Duodenal mucosa (tissue), 2 donors: ENCODE measurements at regions not wholly inside any gene's neighbourhood (a gene's known extent, or its start where the extent isn't known, plus 50 kb on each side); places are given as distances from the start of the nearest gene placed in this dataset.
"Not testable (repeated sequence)": the region's sequence is repeated elsewhere in the genome, so short reads cannot be mapped to it uniquely, and the experiment has no call there.

Experiments
- H3K27ac ChIP-seq: one replicate; pipeline ENCODE4 v1.7.0; 2013; ENCODE audit warnings: low read depth, low read length
- H3K27me3 ChIP-seq, 2 donors: one replicate each; pipeline ENCODE4 v1.7.0; 2013; ENCODE audit warnings: low read length in 2 of 2, control low read depth in 1 of 2; ENCODE audit not compliant: insufficient read depth in 2 of 2, control insufficient read depth in 1 of 2
- H3K36me3 ChIP-seq, 2 donors: one replicate each; pipeline ENCODE4 v1.7.0; 2013; ENCODE audit warnings: low read length in 2 of 2, control low read depth in 1 of 2; ENCODE audit not compliant: insufficient read depth in 2 of 2, control insufficient read depth in 1 of 2
- H3K4me1 ChIP-seq, 2 donors: one replicate each; pipeline ENCODE4 v1.7.0; 2013; ENCODE audit warnings: low read length in 2 of 2, control low read depth in 1 of 2; ENCODE audit not compliant: insufficient read depth in 2 of 2, control insufficient read depth in 1 of 2
- H3K4me3 ChIP-seq, 2 donors: one replicate each; pipeline ENCODE4 v1.7.0; 2013; ENCODE audit warnings: low read length in 2 of 2, low read depth in 1 of 2
- H3K9ac ChIP-seq, 2 donors: one replicate each; pipeline ENCODE4 v1.7.0; 2013; ENCODE audit warnings: low read length in 2 of 2, low read depth in 1 of 2
- H3K9me3 ChIP-seq, 2 donors: one replicate each; pipeline ENCODE4 v1.7.0; 2013; ENCODE audit warnings: low read length in 2 of 2, control low read depth in 1 of 2; ENCODE audit not compliant: control insufficient read depth in 1 of 2

DNA sequence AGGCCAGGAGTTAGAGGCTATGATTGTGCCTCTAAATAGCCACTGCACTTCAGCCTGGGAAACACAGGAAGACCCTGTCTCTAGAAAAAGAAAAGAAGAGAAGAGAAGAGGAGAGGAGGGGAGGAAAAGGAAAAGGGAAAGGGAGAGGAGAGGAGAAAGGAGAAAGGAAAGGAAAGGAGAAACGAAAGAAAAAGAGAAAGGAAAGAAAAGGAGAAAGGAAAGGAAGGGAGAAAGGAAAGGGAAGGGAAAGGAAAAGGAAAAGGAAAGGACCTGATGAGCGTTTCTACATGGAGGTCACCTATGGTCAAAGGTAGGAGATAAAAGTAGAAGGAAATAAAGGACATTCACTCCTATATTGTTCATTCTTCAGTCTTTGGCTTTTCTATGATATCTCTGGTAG is 109.1 kb upstream of the TRPC4 start:
- H3K27ac ChIP-seq: no peak overlapping the region
- no peak overlapping the region for H3K4me3 ChIP-seq
- H3K9me3 ChIP-seq: no peaks in the 10 kb centered on the region
- H3K4me1 ChIP-seq: peaks cover 0 to 2% of the 10 kb centered on the region in 2 donors
- H3K36me3 ChIP-seq: no peaks in the 10 kb centered on the region
- H3K27me3 ChIP-seq: no peaks in the 10 kb centered on the region
- H3K9ac ChIP-seq: no peak overlapping the region

DNA sequence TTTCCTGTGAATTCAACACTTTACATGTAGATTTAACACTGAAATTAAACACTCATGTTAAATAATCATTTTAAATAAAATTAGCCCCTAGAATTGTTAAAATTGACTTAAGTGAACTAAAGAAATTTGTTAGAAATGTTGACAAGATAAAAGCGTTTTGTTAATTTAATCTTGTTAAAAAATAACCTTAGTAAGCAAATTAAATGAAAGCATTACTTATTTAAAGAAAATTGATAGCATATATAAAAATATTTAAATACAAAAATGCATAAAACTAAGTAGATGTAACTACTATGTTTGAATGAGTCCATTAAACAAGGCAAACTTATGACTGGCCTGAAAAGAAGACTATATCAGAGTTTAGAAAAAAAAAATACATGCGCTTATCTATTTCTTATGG is 99.0 kb upstream of the TRPC4 start:
- H3K27me3 ChIP-seq: no peaks in the 10 kb centered on the region
- H3K36me3 ChIP-seq: no peaks in the 10 kb centered on the region
- no peak overlapping the region for H3K27ac ChIP-seq
- H3K4me1 ChIP-seq: no peaks in the 10 kb centered on the region
- no peaks in the 10 kb centered on the region for H3K9me3 ChIP-seq
- no peak overlapping the region for H3K9ac ChIP-seq
- H3K4me3 ChIP-seq: no peak overlapping the region

DNA sequence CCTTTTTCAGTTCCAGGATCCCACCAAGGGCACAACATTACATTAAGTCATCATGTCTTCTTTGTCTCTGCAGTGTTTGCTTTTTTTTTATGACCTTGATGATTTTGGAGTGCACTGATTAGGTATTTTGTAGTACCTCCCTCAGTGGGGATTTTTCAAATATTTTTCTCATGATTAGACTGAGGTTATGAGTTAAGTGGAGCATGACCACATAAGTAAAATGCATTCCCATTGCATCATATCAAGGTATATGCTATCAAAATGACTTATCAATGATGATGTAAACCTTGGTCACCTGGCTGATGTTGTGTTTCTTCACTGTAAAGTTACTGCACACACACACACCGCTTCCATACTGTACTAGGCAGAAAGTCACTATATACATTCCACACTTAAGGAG is 96.7 kb upstream of the TRPC4 start:
- no peak overlapping the region for H3K4me3 ChIP-seq

DNA sequence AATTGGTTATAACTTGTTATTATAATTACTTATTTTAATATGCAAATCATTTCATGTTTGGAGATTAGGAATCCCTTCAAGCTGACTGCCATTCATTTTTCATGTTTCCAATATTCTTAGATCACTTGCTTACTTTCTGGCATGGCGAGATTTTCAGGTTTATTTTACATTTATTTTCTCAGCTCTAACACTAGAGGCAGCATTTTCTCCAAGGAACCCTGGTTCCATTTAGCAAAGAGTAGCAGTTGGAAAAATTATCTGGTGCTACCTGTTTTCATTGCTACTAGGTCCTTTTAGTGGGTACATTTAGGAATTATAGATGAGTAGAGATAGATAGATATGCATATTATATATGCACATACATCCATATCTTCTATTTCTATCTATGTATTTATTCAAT is 90.9 kb upstream of the TRPC4 start:
- no peaks in the 10 kb centered on the region for H3K36me3 ChIP-seq
- H3K4me1 ChIP-seq: no peaks in the 10 kb centered on the region
- H3K27ac ChIP-seq: no peak overlapping the region

More for the DNA sequence above, 96.7 kb upstream of the TRPC4 start:
- no peaks in the 10 kb centered on the region for H3K4me1 ChIP-seq
- H3K27me3 ChIP-seq: no peaks in the 10 kb centered on the region
- no peaks in the 10 kb centered on the region for H3K36me3 ChIP-seq
- H3K9me3 ChIP-seq: no peaks in the 10 kb centered on the region
- H3K9ac ChIP-seq: no peak overlapping the region
- no peak overlapping the region for H3K27ac ChIP-seq

DNA sequence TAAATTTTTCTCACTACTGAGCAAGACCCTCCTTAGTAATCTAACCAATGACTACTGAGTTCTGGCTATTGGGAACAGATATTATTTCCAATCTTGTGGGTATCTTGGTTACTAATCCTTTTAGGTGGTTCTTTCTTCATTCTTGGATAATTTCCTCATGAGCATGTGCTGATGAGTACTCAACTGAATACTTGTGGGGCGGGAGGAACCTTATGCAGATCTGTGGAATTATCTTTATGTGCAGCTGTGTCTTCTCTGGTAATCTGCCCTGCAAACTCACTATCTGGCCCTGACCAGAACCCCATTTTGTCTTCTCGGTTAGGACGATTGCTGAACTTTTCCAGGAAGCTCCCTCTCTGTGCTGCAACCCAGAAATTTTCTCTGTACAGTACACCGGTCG is 89.7 kb upstream of the TRPC4 start:
- H3K36me3 ChIP-seq: no peaks in the 10 kb centered on the region
- no peaks in the 10 kb centered on the region for H3K27me3 ChIP-seq
- H3K4me1 ChIP-seq: no peaks in the 10 kb centered on the region
- no peaks in the 10 kb centered on the region for H3K9me3 ChIP-seq
- H3K27ac ChIP-seq: no peak overlapping the region
- no peak overlapping the region for H3K9ac ChIP-seq
- H3K4me3 ChIP-seq: no peak overlapping the region

More for the DNA sequence above, 90.9 kb upstream of the TRPC4 start:
- H3K9me3 ChIP-seq: no peaks in the 10 kb centered on the region
- no peaks in the 10 kb centered on the region for H3K27me3 ChIP-seq
- H3K9ac ChIP-seq: no peak overlapping the region
- H3K4me3 ChIP-seq: no peak overlapping the region

DNA sequence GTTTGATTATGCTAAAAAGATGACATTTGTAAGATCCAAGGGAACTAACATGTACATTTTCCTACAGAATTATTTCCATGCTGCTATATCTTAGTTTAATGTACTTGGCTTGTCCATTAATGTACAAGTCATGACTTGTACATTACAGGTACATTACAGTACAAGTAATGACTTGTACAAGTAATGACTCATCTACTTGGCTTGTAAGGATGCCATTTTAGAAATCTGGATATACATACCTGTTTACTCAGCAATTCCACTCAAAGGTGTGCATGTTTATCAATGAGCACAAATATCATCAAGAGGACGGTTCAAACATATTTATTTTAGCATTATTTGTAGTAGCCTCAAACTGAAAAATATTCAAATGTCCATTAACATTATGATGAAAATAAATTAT is 87.0 kb upstream of the TRPC4 start:
- Histone ChIP-seq H3K9ac (no peak overlapping the region), H3K27ac (no peak overlapping the region), H3K4me1 (no peaks in the 10 kb centered on the region), H3K4me3 (no peak overlapping the region), H3K9me3 (no peaks in the 10 kb centered on the region), H3K36me3 (no peaks in the 10 kb centered on the region), H3K27me3 (no peaks in the 10 kb centered on the region)

DNA sequence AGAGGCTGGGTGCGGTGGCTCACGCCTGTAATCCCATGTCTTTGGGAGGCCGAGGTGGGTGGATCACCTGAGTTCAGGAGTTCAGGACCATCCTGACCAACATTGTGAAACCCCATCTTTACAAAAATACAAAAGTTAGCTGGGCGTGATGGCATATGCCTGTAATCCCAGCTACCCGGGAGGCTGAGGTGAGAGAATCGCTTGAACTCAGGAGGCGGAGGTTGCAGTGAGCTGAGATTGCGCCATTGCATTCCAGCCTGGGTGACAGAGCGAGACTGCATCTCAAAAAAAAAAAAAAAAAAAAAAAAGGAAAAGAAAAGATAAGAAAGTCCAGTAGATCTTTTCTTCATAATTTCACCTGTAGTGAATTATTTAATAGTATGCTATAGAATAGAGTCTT is 85.0 kb upstream of the TRPC4 start:
- not testable (repeated sequence) for H3K27ac ChIP-seq, H3K9ac ChIP-seq, H3K4me3 ChIP-seq, H3K36me3 ChIP-seq, H3K9me3 ChIP-seq, H3K27me3 ChIP-seq, H3K4me1 ChIP-seq

DNA sequence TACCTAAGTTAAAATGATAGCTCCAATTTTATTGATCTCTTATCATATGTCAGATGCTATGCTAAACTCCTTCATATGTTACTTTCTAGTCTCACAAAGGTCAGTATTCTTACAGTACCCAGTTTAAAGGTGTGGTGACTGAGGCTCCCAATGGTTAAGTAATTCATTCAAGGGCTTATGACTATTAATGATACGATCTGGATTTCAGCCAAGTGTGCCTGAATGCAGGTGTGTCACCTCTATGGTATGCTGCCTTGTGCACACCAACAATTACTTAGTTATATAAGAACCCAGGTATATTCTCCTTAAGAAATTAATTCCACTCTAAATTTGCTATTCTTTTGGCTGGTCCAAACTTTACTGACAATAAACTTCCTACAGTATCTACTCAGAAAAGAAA is 84.6 kb upstream of the TRPC4 start:
- H3K9ac ChIP-seq: no peak overlapping the region
- H3K27me3 ChIP-seq: no peaks in the 10 kb centered on the region
- H3K36me3 ChIP-seq: no peaks in the 10 kb centered on the region
- no peaks in the 10 kb centered on the region for H3K9me3 ChIP-seq
- no peaks in the 10 kb centered on the region for H3K4me1 ChIP-seq
- no peak overlapping the region for H3K4me3 ChIP-seq
- H3K27ac ChIP-seq: no peak overlapping the region

DNA sequence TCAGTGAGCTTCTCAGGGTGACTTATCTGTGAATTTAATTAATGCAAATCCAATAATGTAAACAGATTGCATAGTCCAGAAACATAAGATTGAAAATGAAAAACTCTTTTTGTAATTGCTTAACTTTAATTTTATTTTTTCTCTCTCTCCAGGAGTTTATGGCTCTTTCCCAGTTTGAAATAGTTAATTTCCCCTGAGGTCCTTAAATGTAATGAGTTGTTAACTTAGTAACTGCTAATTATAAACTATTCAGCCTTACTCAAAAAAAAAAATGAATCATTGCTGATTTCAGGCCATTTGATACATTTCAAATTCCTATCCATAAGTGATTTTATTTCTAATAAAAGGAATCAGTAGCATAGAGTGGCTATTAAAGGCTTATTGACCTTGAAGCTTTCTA is 84.1 kb upstream of the TRPC4 start:
- no peaks in the 10 kb centered on the region for H3K9me3 ChIP-seq
- H3K4me1 ChIP-seq: no peaks in the 10 kb centered on the region
- no peak overlapping the region for H3K9ac ChIP-seq
- no peak overlapping the region for H3K4me3 ChIP-seq
- no peaks in the 10 kb centered on the region for H3K36me3 ChIP-seq
- no peak overlapping the region for H3K27ac ChIP-seq
- no peaks in the 10 kb centered on the region for H3K27me3 ChIP-seq

DNA sequence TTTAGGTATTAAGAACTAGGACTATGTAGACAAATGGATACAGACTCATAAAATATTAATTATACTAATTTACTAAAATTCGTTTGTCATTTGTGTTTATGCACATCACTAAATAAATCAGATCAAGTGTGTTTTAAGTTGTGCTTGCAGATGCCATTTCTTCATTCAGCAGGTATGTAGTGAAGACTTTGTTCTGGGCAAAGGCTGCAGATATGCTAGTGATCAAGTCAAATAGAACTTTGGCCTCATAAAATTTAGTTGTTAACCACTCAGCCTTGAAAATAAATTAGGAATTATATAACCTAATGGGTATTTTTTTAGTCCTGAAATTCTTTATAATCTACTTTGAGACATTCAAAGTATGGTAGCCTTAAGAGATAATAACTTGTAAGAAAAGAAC is 80.4 kb upstream of the TRPC4 start:
- no peak overlapping the region for H3K4me3 ChIP-seq
- no peaks in the 10 kb centered on the region for H3K9me3 ChIP-seq
- H3K27ac ChIP-seq: no peak overlapping the region
- no peaks in the 10 kb centered on the region for H3K27me3 ChIP-seq
- H3K9ac ChIP-seq: no peak overlapping the region
- no peaks in the 10 kb centered on the region for H3K4me1 ChIP-seq
- no peaks in the 10 kb centered on the region for H3K36me3 ChIP-seq

DNA sequence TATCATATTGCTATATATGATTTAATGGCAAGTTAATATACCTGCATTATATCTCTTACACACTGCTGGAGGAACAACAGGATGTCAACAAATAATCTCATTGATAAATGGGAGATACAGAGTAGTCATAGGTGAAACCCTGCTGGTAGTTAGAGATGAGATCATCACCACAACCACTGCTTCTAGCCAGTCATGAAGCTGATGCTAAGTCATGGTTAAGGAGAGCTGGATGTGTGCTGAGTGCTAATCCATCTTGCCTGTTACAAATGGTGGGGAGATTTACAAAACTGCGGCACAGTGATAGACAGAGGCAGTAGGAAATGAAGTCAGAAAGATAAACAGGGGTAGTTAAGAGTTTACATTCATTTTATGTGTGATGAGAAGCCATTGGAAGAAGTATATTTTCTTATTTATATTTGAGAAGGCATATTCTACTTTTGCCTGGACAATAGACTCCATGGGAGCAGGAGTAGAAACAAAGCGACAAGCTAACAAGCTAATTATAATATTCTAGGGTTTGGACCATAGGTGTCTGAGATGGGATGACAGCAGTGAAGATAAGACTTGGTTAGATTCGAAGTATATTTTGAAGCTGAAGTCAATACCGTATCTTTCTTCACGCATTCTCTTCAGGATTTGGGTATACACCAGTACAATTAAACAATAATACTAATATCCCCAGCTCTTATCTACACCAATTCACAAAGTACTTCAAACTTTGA is 78.0 kb upstream of the TRPC4 start:
- no peak overlapping the region for H3K9ac ChIP-seq
- H3K36me3 ChIP-seq: no peaks in the 10 kb centered on the region
- H3K27me3 ChIP-seq: no peaks in the 10 kb centered on the region
- H3K4me3 ChIP-seq: no peak overlapping the region
- H3K27ac ChIP-seq: no peak overlapping the region
- H3K4me1 ChIP-seq: peaks cover 0 to 8% of the 10 kb centered on the region in 2 donors
- no peaks in the 10 kb centered on the region for H3K9me3 ChIP-seq
